ENCODE measurements at regions not wholly inside any gene's neighbourhood (a gene's known extent, or its start where the extent isn't known, plus 50 kb on each side); places are given as distances from the start of the nearest gene placed in this dataset.

GRCh38 chr10:91742229-91742628, 56.0 kb upstream of the TNKS2 start:
- TF ChIP-seq CTCF (IDR thresholded peaks at IDR 0.05): no peak
- TF ChIP-seq POLR2A (IDR thresholded peaks at IDR 0.05): no peak
- TF ChIP-seq EP300 (IDR thresholded peaks at IDR 0.05): no peak

All from tibial nerve (tissue), 4 donors.